Skeletal muscle satellite cell (primary cell): ENCODE measurements at regions not wholly inside any gene's neighbourhood (a gene's known extent, or its start where the extent isn't known, plus 50 kb on each side); places are given as distances from the start of the nearest gene placed in this dataset.

Source experiments
- H3K27me3 ChIP-seq: 2 replicates; pipeline ENCODE4 v1.7.0; 2013; ENCODE audit warnings: low read length; ENCODE audit not compliant: control insufficient read depth, insufficient read depth
- H3K36me3 ChIP-seq: 2 replicates; pipeline ENCODE4 v1.7.0; 2013; ENCODE audit warnings: mild to moderate bottlenecking, control low read depth, low read length; ENCODE audit not compliant: insufficient read depth
- H3K4me1 ChIP-seq: 2 replicates; pipeline ENCODE4 v1.7.0; 2013; ENCODE audit warnings: low read length; ENCODE audit not compliant: control insufficient read depth, insufficient read depth
- H3K4me2 ChIP-seq: 2 replicates; pipeline ENCODE4 v1.7.0; 2013; ENCODE audit warnings: mild to moderate bottlenecking, low read length
- H3K4me3 ChIP-seq: 2 replicates; pipeline ENCODE4 v1.7.0; 2013; ENCODE audit warnings: low read length
- H3K9ac ChIP-seq: 2 replicates; pipeline ENCODE4 v1.7.0; 2013; ENCODE audit warnings: mild to moderate bottlenecking, low read depth, low read length, moderate library complexity
- H3K9me3 ChIP-seq: replicated peaks from 2 replicates; pipeline ENCODE4 v1.7.0; 2013; ENCODE audit warnings: mild to moderate bottlenecking, control low read depth, low read length

- H3K9me3 ChIP-seq: no peaks in the 10 kb centered on the region
- no peak overlapping the region for H3K4me2 ChIP-seq
- no peak overlapping the region for H3K4me3 ChIP-seq
- no peaks in the 10 kb centered on the region for H3K36me3 ChIP-seq
- peaks cover 12% of the 10 kb centered on the region for H3K27me3 ChIP-seq
- H3K4me1 ChIP-seq: no peaks in the 10 kb centered on the region
- no peak overlapping the region for H3K9ac ChIP-seq
Observed at GRCh38 chr6:165899611-165900010, 236.6 kb upstream of the PDE10A start.

GRCh38 chr6:165895421-165896165, 232.6 kb upstream of the PDE10A start:
- no peaks in the 10 kb centered on the region for H3K9me3 ChIP-seq
- no peak overlapping the region for H3K4me3 ChIP-seq
- H3K27me3 ChIP-seq: peaks cover 21% of the 10 kb centered on the region
- H3K4me2 ChIP-seq: no peak overlapping the region
- no peaks in the 10 kb centered on the region for H3K36me3 ChIP-seq
- H3K4me1 ChIP-seq: no peaks in the 10 kb centered on the region
- no peak overlapping the region for H3K9ac ChIP-seq

GRCh38 chr6:165894171-165894825, 231.3 kb upstream of the PDE10A start:
- no peak overlapping the region for H3K4me3 ChIP-seq
- no peaks in the 10 kb centered on the region for H3K36me3 ChIP-seq
- H3K4me2 ChIP-seq: no peak overlapping the region
- peaks cover 24% of the 10 kb centered on the region for H3K27me3 ChIP-seq
- H3K9me3 ChIP-seq: no peaks in the 10 kb centered on the region
- H3K9ac ChIP-seq: no peak overlapping the region
- H3K4me1 ChIP-seq: no peaks in the 10 kb centered on the region

GRCh38 chr6:165893431-165893830, 230.4 kb upstream of the PDE10A start:
- H3K4me1 ChIP-seq: no peaks in the 10 kb centered on the region
- no peak overlapping the region for H3K4me2 ChIP-seq
- no peak overlapping the region for H3K9ac ChIP-seq
- no peaks in the 10 kb centered on the region for H3K9me3 ChIP-seq
- H3K27me3 ChIP-seq: peaks cover 24% of the 10 kb centered on the region
- H3K36me3 ChIP-seq: no peaks in the 10 kb centered on the region
- no peak overlapping the region for H3K4me3 ChIP-seq

GRCh38 chr6:165891320-165891719, 228.3 kb upstream of the PDE10A start:
- Histone ChIP-seq H3K4me3 (no peak overlapping the region), H3K27me3 (peaks cover 30% of the 10 kb centered on the region), H3K4me2 (no peak overlapping the region), H3K9ac (no peak overlapping the region), H3K4me1 (no peaks in the 10 kb centered on the region), H3K36me3 (no peaks in the 10 kb centered on the region), H3K9me3 (peaks cover 4% of the 10 kb centered on the region)

- Histone ChIP-seq H3K4me1 (no peaks in the 10 kb centered on the region), H3K4me2 (no peak overlapping the region), H3K27me3 (peaks cover 30% of the 10 kb centered on the region), H3K4me3 (no peak overlapping the region), H3K9me3 (peaks cover 4% of the 10 kb centered on the region), H3K36me3 (no peaks in the 10 kb centered on the region), H3K9ac (no peak overlapping the region)
Observed at GRCh38 chr6:165890404-165890735, 227.3 kb upstream of the PDE10A start.

- no peaks in the 10 kb centered on the region for H3K36me3 ChIP-seq
- no peak overlapping the region for H3K4me3 ChIP-seq
- peaks cover 4% of the 10 kb centered on the region for H3K9me3 ChIP-seq
- no peaks in the 10 kb centered on the region for H3K4me1 ChIP-seq
- H3K27me3 ChIP-seq: peaks cover 30% of the 10 kb centered on the region
- H3K4me2 ChIP-seq: no peak overlapping the region
- no peak overlapping the region for H3K9ac ChIP-seq
Observed at GRCh38 chr6:165889636-165890403, 226.8 kb upstream of the PDE10A start.

- H3K9me3 ChIP-seq: peaks cover 4% of the 10 kb centered on the region
- no peak overlapping the region for H3K4me2 ChIP-seq
- peaks cover 18% of the 10 kb centered on the region for H3K27me3 ChIP-seq
- H3K4me1 ChIP-seq: peaks cover 11% of the 10 kb centered on the region
- H3K36me3 ChIP-seq: no peaks in the 10 kb centered on the region
- H3K4me3 ChIP-seq: no peak overlapping the region
- no peak overlapping the region for H3K9ac ChIP-seq
Observed at GRCh38 chr6:165886169-165886568, 223.1 kb upstream of the PDE10A start.

- Histone ChIP-seq H3K9me3 (peaks cover 4% of the 10 kb centered on the region), H3K36me3 (no peaks in the 10 kb centered on the region), H3K4me2 (no peak overlapping the region), H3K9ac (no peak overlapping the region), H3K27me3 (peaks cover 12% of the 10 kb centered on the region), H3K4me3 (no peak overlapping the region), H3K4me1 (peaks cover 11% of the 10 kb centered on the region)
Observed at GRCh38 chr6:165884813-165885765, 222.0 kb upstream of the PDE10A start.

GRCh38 chr6:165883851-165884640, 221.0 kb upstream of the PDE10A start:
- peaks cover 4% of the 10 kb centered on the region for H3K9me3 ChIP-seq
- H3K4me2 ChIP-seq: no peak overlapping the region
- H3K36me3 ChIP-seq: no peaks in the 10 kb centered on the region
- H3K27me3 ChIP-seq: peaks cover 7% of the 10 kb centered on the region
- no peak overlapping the region for H3K9ac ChIP-seq
- peaks cover 11% of the 10 kb centered on the region for H3K4me1 ChIP-seq
- H3K4me3 ChIP-seq: no peak overlapping the region
